Psoas muscle (tissue), 7 donors: ENCODE measurements at regions not wholly inside any gene's neighbourhood (a gene's known extent, or its start where the extent isn't known, plus 50 kb on each side); places are given as distances from the start of the nearest gene placed in this dataset.

Source experiments
- ATAC-seq, 4 donors: fragments of 200-7000 bp; cut with Tn5 transposase; one replicate each; pipeline ENCODE4 v1.9.1; 2020; ENCODE audit warnings: moderate library complexity in 3 of 4, mild to moderate bottlenecking in 2 of 4
- DNase-seq, 2 donors: peaks; one replicate each; pipeline ENCODE4 v3.0.0-alpha.2; 2020
- H3K27ac ChIP-seq: fragments of 200-600 bp; one replicate; pipeline ENCODE4 v1.8.0; 2022
- H3K27me3 ChIP-seq, 3 donors: fragments of 200-600 bp in 1 of 3; one replicate each; pipeline versions ENCODE4 v1.6.1 to v1.8.0; 2013 to 2022; ENCODE audit warnings: low read length in 2 of 3, mild to moderate bottlenecking in 2 of 3, moderate library complexity in 1 of 3; ENCODE audit not compliant: insufficient read depth in 3 of 3
- H3K36me3 ChIP-seq, 2 donors: fragments of 200-600 bp in 1 of 2; one replicate each; pipeline versions ENCODE4 v1.6.1 to v1.8.0; 2013 to 2022; ENCODE audit warnings: low read depth in 1 of 2, mild to moderate bottlenecking in 1 of 2, moderate library complexity in 1 of 2; ENCODE audit not compliant: insufficient read depth in 1 of 2
- H3K4me1 ChIP-seq: fragments of 200-600 bp; one replicate; pipeline ENCODE4 v1.8.0; 2022
- H3K4me3 ChIP-seq: fragments of 200-600 bp; one replicate; pipeline ENCODE4 v1.8.0; 2022; ENCODE audit warnings: mild to moderate bottlenecking
- H3K9me3 ChIP-seq: fragments of 200-600 bp; one replicate; pipeline ENCODE4 v1.8.0; 2022
- CTCF ChIP-seq: fragments of 200-600 bp; IDR thresholded peaks from one replicate; pipeline ENCODE4 v1.8.0; 2022; ENCODE audit warnings: antibody characterized with exemption
- WGBS, 3 donors: extraction: QIAGEN DNeasy Blood & Tissue Kit; methylation state at CpG; one replicate each; pipeline versions ENCODE4 v1.1.6 to v1.1.7; 2013; 5-methylcytosine and 5-hydroxymethylcytosine counted together
- intact Hi-C, 2 donors: fragments of 100-400 bp; cut with DNase I; formaldehyde crosslinking; loops; one replicate each; pipeline versions ENCODE4 v1.11.0 to v1.14.2; 2022
- donor health status: healthy with polysubstance abuse.
- donor health status: DM: no; HTN: no; CAD: no; lungs with moderate emphysema.
- donor health status: Bipolar disorder and iron deficiency.
- donor health status: healthy.
- donor health status: DM: yes; HTN: yes; CAD: no.
- donor health status: DM: no; HTN: no; CAD: no.
- donor health status: DM: yes; HTN: yes; CAD: no.

DNA sequence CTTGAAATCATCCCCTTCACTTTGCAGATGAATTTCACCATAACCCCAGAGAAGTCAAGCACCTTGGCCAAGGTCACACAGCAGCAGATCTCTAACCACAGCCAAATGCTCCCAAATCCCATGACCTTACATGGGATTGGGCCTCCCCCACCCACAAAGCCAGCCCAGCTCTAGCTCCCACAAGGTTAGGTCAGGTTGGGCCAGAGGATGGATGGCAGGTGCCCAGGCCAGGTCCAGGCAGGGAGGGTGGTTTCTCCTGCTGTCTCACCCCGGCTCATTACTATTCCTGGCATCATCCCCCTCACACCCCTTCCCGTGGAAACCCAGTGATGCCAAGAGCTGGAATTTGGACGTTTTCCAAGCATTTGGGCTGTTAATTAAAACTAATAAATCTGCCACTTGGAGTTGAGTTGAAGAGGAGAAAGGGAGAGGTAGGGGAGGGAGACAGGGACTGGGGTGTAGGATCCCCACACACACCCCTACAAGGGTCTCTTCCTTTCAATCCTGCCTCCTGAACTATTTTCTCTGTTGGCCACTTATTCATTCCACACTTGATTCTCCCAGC is 181.6 kb downstream of the TMEM132E start:
- no peak for DNase-seq
- H3K36me3 ChIP-seq = no peaks in the 10 kb centered on the region
- intact Hi-C loops = no loop called here
- no peak overlapping the region for H3K4me3 ChIP-seq
- TF ChIP-seq CTCF = no peak
- H3K27ac ChIP-seq = no peak overlapping the region
- no peaks in the 10 kb centered on the region for H3K4me1 ChIP-seq
- WGBS, 3 donors = 12 to 17% (median 13%) methylated on average over 3 of the region's 3 CpGs
- H3K27me3 ChIP-seq = peaks cover 0 to 4% (median 0%) of the 10 kb centered on the region in 3 donors
- ATAC-seq = no peak
- H3K9me3 ChIP-seq = no peaks in the 10 kb centered on the region

DNA sequence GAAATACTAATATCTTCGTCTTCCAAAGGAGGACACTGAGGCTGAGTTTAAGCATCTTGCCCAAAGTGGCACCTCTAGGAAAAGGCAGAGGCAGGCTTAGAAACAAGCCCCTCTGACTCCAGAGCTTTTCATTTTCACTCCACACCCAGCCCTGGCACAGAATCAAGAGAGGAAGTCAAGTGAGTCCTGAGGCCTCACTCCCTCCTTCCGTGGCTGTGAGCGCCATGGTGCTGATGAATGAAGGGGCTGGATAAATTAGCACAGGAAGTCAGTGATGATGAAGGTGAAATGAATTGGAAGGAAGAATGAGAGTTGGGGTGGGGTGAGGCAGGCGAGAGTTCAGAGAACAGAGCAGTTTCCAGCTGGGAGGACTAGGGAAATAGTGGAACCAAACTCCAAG is 179.3 kb downstream of the TMEM132E start:
- Histone ChIP-seq H3K27ac (no peak overlapping the region), H3K4me1 (no peaks in the 10 kb centered on the region), H3K27me3 (no peaks in the 10 kb centered on the region), H3K36me3 (no peaks in the 10 kb centered on the region), H3K9me3 (no peaks in the 10 kb centered on the region), H3K4me3 (no peak overlapping the region)
- no peak for TF ChIP-seq CTCF
- no peak for DNase-seq
- intact Hi-C loops = no loop called here
- WGBS, 3 donors = 49 to 59% (median 57%) methylated on average over 4 of the region's 4 CpGs
- no peak for ATAC-seq

GRCh38 chr17:34758316-34758715 is 178.9 kb downstream of the TMEM132E start:
- Histone ChIP-seq H3K4me3 (no peak overlapping the region), H3K36me3 (no peaks in the 10 kb centered on the region), H3K27me3 (no peaks in the 10 kb centered on the region), H3K4me1 (no peaks in the 10 kb centered on the region), H3K9me3 (no peaks in the 10 kb centered on the region), H3K27ac (no peak overlapping the region)
- TF ChIP-seq CTCF = no peak
- DNase-seq (no peak), ATAC-seq (no peak)
- WGBS, 3 donors = 50 to 62% (median 53%) methylated on average over 3 of the region's 3 CpGs
- intact Hi-C loops = no loop called here

DNA sequence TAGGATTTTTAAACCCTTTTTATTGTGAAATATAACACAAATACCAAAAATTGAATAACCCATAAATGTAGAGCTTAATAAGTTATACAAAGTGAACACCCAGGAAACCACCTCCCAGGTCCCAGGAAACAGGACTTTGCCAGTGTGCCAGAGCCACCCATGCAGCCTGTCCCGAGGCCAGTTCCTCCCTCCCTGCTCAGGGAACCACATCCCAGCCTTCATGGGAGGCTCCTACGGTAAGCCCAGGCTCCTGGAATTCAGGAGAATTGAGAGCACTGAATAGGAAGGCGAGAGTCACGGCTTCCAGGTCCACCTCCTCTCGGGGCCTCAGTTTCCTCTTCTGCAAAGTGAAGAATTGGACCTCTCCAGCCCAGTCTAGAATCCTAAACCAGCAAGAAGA is 178.2 kb downstream of the TMEM132E start:
- no peaks in the 10 kb centered on the region for H3K27me3 ChIP-seq
- WGBS, 3 donors = 69 to 74% (median 72%) methylated on average over 5 of the region's 5 CpGs
- no peak overlapping the region for H3K27ac ChIP-seq

More for the DNA sequence above, 178.2 kb downstream of the TMEM132E start:
- Histone ChIP-seq H3K4me3 (no peak overlapping the region), H3K9me3 (no peaks in the 10 kb centered on the region), H3K36me3 (no peaks in the 10 kb centered on the region), H3K4me1 (no peaks in the 10 kb centered on the region)
- ATAC-seq (no peak), DNase-seq (no peak)
- intact Hi-C loops = no loop called here
- TF ChIP-seq CTCF = no peak
